Amniotic epithelial cell (primary cell): ENCODE measurements at regions not wholly inside any gene's neighbourhood (a gene's known extent, or its start where the extent isn't known, plus 50 kb on each side); places are given as distances from the start of the nearest gene placed in this dataset.

Experiments
- DNase-seq: peaks from one replicate; pipeline ENCODE4 v3.0.0-alpha.2; 2010; ENCODE audit warnings: low read depth

GRCh38 chr14:51582437-51582836, 69.3 kb upstream of the FRMD6 start:
- no peak for DNase-seq

- no peak for DNase-seq
Measured at GRCh38 chr14:51585055-51585454, 66.7 kb upstream of the FRMD6 start.

- DNase-seq = no peak
Measured at GRCh38 chr14:51592836-51593235, 58.9 kb upstream of the FRMD6 start.

- peak; percentile 81 for DNase-seq
Measured at GRCh38 chr14:51593397-51593796, 58.3 kb upstream of the FRMD6 start.

GRCh38 chr14:51595881-51596455, 55.7 kb upstream of the FRMD6 start:
- DNase-seq = no peak

GRCh38 chr14:51596488-51597117, 55.1 kb upstream of the FRMD6 start:
- no peak for DNase-seq

GRCh38 chr14:51597261-51598001, 54.3 kb upstream of the FRMD6 start:
- DNase-seq = no peak

- peak; percentile 73 for DNase-seq
Measured at GRCh38 chr14:51598924-51599600, 52.6 kb upstream of the FRMD6 start.

GRCh38 chr14:51600658-51601057, 51.1 kb upstream of the FRMD6 start:
- DNase-seq = no peak
